AG08395 (cell line): ENCODE measurements at regions not wholly inside any gene's neighbourhood (a gene's known extent, or its start where the extent isn't known, plus 50 kb on each side); places are given as distances from the start of the nearest gene placed in this dataset.

Experiments used
- DNase-seq: peaks from one replicate; pipeline ENCODE4 v3.0.0; 2012; ENCODE audit warnings: mixed read lengths, low spot score

GRCh38 chr3:72459588-72459987, 388.7 kb downstream of the SHQ1 start:
- no peak for DNase-seq

- no peak for DNase-seq
Measured at GRCh38 chr3:72458375-72458774, 389.9 kb downstream of the SHQ1 start.

- DNase-seq: no peak
Measured at GRCh38 chr3:72454441-72454840, 393.8 kb downstream of the SHQ1 start.

- no peak for DNase-seq
Measured at GRCh38 chr3:72453706-72454105, 394.5 kb downstream of the SHQ1 start.

- DNase-seq: no peak
Measured at GRCh38 chr3:72452745-72453144, 395.5 kb downstream of the SHQ1 start.

- DNase-seq: no peak
Measured at GRCh38 chr3:72451841-72452240, 396.4 kb downstream of the SHQ1 start.

- peak; percentile 73 for DNase-seq
Measured at GRCh38 chr3:72449551-72449950, 398.7 kb downstream of the SHQ1 start.

- DNase-seq: no peak
Measured at GRCh38 chr3:72448858-72449257, 399.4 kb downstream of the SHQ1 start.

- no peak for DNase-seq
Measured at GRCh38 chr3:72448375-72448823, 399.8 kb downstream of the SHQ1 start.

- DNase-seq: peak; percentile 94
Measured at GRCh38 chr3:72447059-72447946, 400.9 kb downstream of the SHQ1 start.

GRCh38 chr3:72446218-72447058, 401.8 kb downstream of the SHQ1 start, which contains the start of gene RYBP:
Gene RYBP, minus strand, starts transcription at chr3:72446621.
- peak; percentile 23 for DNase-seq

GRCh38 chr3:72445827-72446217, 402.4 kb downstream of the SHQ1 start:
- no peak for DNase-seq

- no peak for DNase-seq
Measured at GRCh38 chr3:72444656-72445223, 403.5 kb downstream of the SHQ1 start.

- no peak for DNase-seq
Measured at GRCh38 chr3:72442759-72443158, 405.5 kb downstream of the SHQ1 start.

GRCh38 chr3:72441284-72441994, 406.8 kb downstream of the SHQ1 start:
- DNase-seq: no peak

GRCh38 chr3:72440491-72440890, 407.8 kb downstream of the SHQ1 start:
- DNase-seq: no peak

GRCh38 chr3:72439321-72440183, 408.7 kb downstream of the SHQ1 start:
- no peak for DNase-seq

GRCh38 chr3:72437661-72438406, 410.4 kb downstream of the SHQ1 start:
- DNase-seq: no peak

GRCh38 chr3:72436863-72437592, 411.2 kb downstream of the SHQ1 start:
- DNase-seq: no peak
